HEK293 (cell line): ENCODE measurements at regions not wholly inside any gene's neighbourhood (a gene's known extent, or its start where the extent isn't known, plus 50 kb on each side); places are given as distances from the start of the nearest gene placed in this dataset.

Experiments used
- CTCF ChIA-PET: fragments of 350-600 bp; formaldehyde crosslinking; extraction: SDS; loops from one replicate; lab custom pipeline; 2021; ENCODE audit warnings: antibody characterized with exemption; lab: Yijun Ruan, JAX
- POLR2A ChIA-PET: fragments of 300-600 bp; formaldehyde crosslinking; extraction: SDS; loops from one replicate; lab custom pipeline; 2020; ENCODE audit warnings: antibody characterized with exemption, inconsistent platforms; lab: Yijun Ruan, JAX
- H3K27ac ChIP-seq: fragments of 200-500 bp; sonication (Bioruptor generic); 2 replicates; pipeline ENCODE4 v1.5.1; 2014; ENCODE audit warnings: low read depth, low read length, control low read depth, inconsistent platforms; ENCODE audit errors: extremely low read depth
- H3K36me3 ChIP-seq, 2 experiments: fragments of 200-500 bp in 1 of 2; sonication (Bioruptor generic) in 1 of 2; 1 replicate in 1 of 2; 2 replicates in 1 of 2; pipeline ENCODE4 v1.5.1; 2014 to 2017; ENCODE audit warnings: inconsistent platforms in 2 of 2, low read length in 2 of 2; ENCODE audit not compliant: control insufficient read depth in 2 of 2, insufficient read depth in 1 of 2
- H3K4me1 ChIP-seq: fragments of 200-500 bp; sonication (Bioruptor generic); 2 replicates; pipeline ENCODE4 v1.5.1; 2014; ENCODE audit warnings: mild to moderate bottlenecking, low read length, inconsistent platforms; ENCODE audit not compliant: control insufficient read depth, insufficient read depth
- H3K4me3 ChIP-seq: 2 replicates; pipeline ENCODE4 v1.5.1; 2011; ENCODE audit warnings: low read depth, mild to moderate bottlenecking, control low read depth, low read length, moderate library complexity
- H3K9me3 ChIP-seq: fragments of 200-500 bp; sonication (Bioruptor generic); 2 replicates; pipeline ENCODE4 v1.5.1; 2014; ENCODE audit warnings: low read depth, low read length, inconsistent platforms; ENCODE audit not compliant: control insufficient read depth, insufficient read depth
- GLI4 ChIP-seq: fragments of 450-650 bp; formaldehyde crosslinking; IDR thresholded peaks from 2 replicates; pipeline ENCODE4 v1.5.1; 2016; ENCODE audit warnings: missing biosample characterization, missing genetic modification characterization
- KLF17 ChIP-seq: fragments of 450-650 bp; formaldehyde crosslinking; IDR thresholded peaks from 2 replicates; pipeline ENCODE4 v1.5.1; 2016; ENCODE audit warnings: missing biosample characterization, missing genetic modification characterization
- MZF1 ChIP-seq: fragments of 450-650 bp; formaldehyde crosslinking; IDR thresholded peaks from 2 replicates; pipeline ENCODE4 v1.5.1; 2017; ENCODE audit warnings: missing biosample characterization, missing genetic modification characterization, borderline replicate concordance
- PRDM2 ChIP-seq: fragments of 450-650 bp; formaldehyde crosslinking; IDR thresholded peaks from 2 replicates; pipeline ENCODE4 v1.5.1; 2016; ENCODE audit warnings: missing biosample characterization, missing genetic modification characterization, borderline replicate concordance
- RBAK ChIP-seq: fragments of 450-650 bp; formaldehyde crosslinking; IDR thresholded peaks from 2 replicates; pipeline ENCODE4 v1.5.1; 2016; ENCODE audit warnings: missing biosample characterization, missing genetic modification characterization
- SP7 ChIP-seq: fragments of 450-650 bp; formaldehyde crosslinking; IDR thresholded peaks from 2 replicates; pipeline ENCODE4 v1.5.1; 2016; ENCODE audit warnings: missing biosample characterization, missing genetic modification characterization
- TCF7L2 ChIP-seq: IDR thresholded peaks from 2 replicates; pipeline ENCODE4 v1.6.1; 2011; ENCODE audit warnings: low read depth, mild to moderate bottlenecking, inconsistent platforms, low read length, moderate library complexity, borderline replicate concordance
- ZBTB6 ChIP-seq: fragments of 450-650 bp; formaldehyde crosslinking; IDR thresholded peaks from 2 replicates; pipeline ENCODE4 v1.5.1; 2017; ENCODE audit warnings: missing biosample characterization, missing genetic modification characterization
- ZNF121 ChIP-seq: fragments of 450-650 bp; formaldehyde crosslinking; IDR thresholded peaks from 2 replicates; pipeline ENCODE4 v1.5.1; 2016; ENCODE audit warnings: missing biosample characterization, missing genetic modification characterization
- ZNF138 ChIP-seq: fragments of 450-650 bp; formaldehyde crosslinking; IDR thresholded peaks from 2 replicates; pipeline ENCODE4 v1.5.1; 2016; ENCODE audit warnings: missing biosample characterization, missing genetic modification characterization, borderline replicate concordance
- ZNF140 ChIP-seq: fragments of 450-650 bp; formaldehyde crosslinking; IDR thresholded peaks from 2 replicates; pipeline ENCODE4 v1.5.1; 2016; ENCODE audit warnings: missing biosample characterization, missing genetic modification characterization
- ZNF184 ChIP-seq: fragments of 450-650 bp; IDR thresholded peaks from 2 replicates; pipeline ENCODE4 v1.5.1; 2018; ENCODE audit warnings: missing biosample characterization, mild to moderate bottlenecking, missing genetic modification characterization
- ZNF24 ChIP-seq: fragments of 450-650 bp; formaldehyde crosslinking; IDR thresholded peaks from 2 replicates; pipeline ENCODE4 v1.5.1; 2016; ENCODE audit warnings: missing biosample characterization, missing genetic modification characterization
- ZNF37A ChIP-seq: fragments of 450-650 bp; IDR thresholded peaks from 2 replicates; pipeline ENCODE4 v1.5.1; 2018; ENCODE audit warnings: missing biosample characterization, missing genetic modification characterization
- ZNF398 ChIP-seq: fragments of 450-650 bp; formaldehyde crosslinking; IDR thresholded peaks from 2 replicates; pipeline ENCODE4 v1.5.1; 2017; ENCODE audit warnings: missing biosample characterization, missing genetic modification characterization
- ZNF555 ChIP-seq: fragments of 450-650 bp; formaldehyde crosslinking; conservative IDR thresholded peaks from 2 replicates; pipeline ENCODE4 v1.5.1; 2017; ENCODE audit warnings: missing biosample characterization, mild to moderate bottlenecking, missing genetic modification characterization, inconsistent platforms
- ZNF626 ChIP-seq: fragments of 450-650 bp; sonication (Bioruptor Pico); formaldehyde crosslinking; IDR thresholded peaks from 2 replicates; pipeline ENCODE4 v1.5.1; 2018; ENCODE audit warnings: missing biosample characterization, missing genetic modification characterization, inconsistent platforms
- TF ChIP-seq, protein P1 (sequence below): fragments of 450-650 bp; formaldehyde crosslinking; IDR thresholded peaks from 2 replicates; pipeline ENCODE4; 2016; ENCODE audit warnings: missing biosample characterization, missing genetic modification characterization
- TF ChIP-seq, protein P2 (sequence below): IDR thresholded peaks from 2 replicates; pipeline ENCODE4 v1.6.1; 2011; ENCODE audit warnings: mild to moderate bottlenecking, low read depth, low read length, borderline replicate concordance
- TF ChIP-seq, protein P3 (sequence below): fragments of 450-650 bp; IDR thresholded peaks from 2 replicates; pipeline ENCODE4 v1.5.1; 2018; ENCODE audit warnings: missing biosample characterization, mild to moderate bottlenecking, missing genetic modification characterization

DNA sequence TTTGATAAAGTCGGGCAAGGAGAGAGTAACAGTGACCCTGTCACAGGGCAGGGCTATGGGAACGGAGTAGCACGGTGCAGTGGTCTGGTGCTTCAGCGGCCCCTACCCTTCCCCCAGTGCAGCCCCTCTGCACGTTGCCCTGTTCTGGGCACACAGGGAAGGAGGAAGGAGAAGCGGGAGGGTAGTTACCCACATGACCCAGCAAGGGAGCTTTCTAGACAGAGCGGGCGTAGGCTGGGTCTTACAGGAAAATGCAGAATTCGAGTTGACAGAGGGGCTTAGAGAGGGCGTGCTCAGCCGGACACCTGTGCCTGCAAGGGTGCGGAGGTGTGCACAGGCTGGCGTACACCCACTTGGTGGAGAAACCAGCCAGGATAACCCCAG lies 341.2 kb downstream of the NPHP4 start:
- H3K4me1 ChIP-seq: no peaks in the 10 kb centered on the region
- POLR2A ChIA-PET: no interaction called here
- TF ChIP-seq KLF17 (tag by site-specific recombination) (no peak), SP7 (tag by site-specific recombination) (no peak), GLI4 (tag by site-specific recombination) (no peak), ZNF184 (tag by site-specific recombination) (no peak), ZNF555 (tag by site-specific recombination) (no peak), ZNF626 (tag by site-specific recombination) (no peak), ZNF24 (no peak), ZBTB6 (no peak), ZNF37A (tag by site-specific recombination) (no peak), ZNF138 (tag by site-specific recombination) (no peak), ZNF121 (tag by site-specific recombination) (no peak), MZF1 (no peak), RBAK (no peak), ZNF140 (no peak), ZNF398 (no peak), TCF7L2 (no peak), PRDM2 (tag by site-specific recombination) (no peak)
- TF ChIP-seq, protein P1, sequence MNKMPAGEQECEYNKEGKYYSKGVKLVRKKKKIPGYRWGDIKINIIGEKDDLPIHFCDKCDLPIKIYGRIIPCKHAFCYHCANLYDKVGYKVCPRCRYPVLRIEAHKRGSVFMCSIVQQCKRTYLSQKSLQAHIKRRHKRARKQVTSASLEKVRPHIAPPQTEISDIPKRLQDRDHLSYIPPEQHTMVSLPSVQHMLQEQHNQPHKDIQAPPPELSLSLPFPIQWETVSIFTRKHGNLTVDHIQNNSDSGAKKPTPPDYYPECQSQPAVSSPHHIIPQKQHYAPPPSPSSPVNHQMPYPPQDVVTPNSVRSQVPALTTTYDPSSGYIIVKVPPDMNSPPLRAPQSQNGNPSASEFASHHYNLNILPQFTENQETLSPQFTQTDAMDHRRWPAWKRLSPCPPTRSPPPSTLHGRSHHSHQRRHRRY (tag by site-specific recombination): no peak
- TF ChIP-seq, protein P2, sequence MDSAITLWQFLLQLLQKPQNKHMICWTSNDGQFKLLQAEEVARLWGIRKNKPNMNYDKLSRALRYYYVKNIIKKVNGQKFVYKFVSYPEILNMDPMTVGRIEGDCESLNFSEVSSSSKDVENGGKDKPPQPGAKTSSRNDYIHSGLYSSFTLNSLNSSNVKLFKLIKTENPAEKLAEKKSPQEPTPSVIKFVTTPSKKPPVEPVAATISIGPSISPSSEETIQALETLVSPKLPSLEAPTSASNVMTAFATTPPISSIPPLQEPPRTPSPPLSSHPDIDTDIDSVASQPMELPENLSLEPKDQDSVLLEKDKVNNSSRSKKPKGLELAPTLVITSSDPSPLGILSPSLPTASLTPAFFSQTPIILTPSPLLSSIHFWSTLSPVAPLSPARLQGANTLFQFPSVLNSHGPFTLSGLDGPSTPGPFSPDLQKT: no peak
- TF ChIP-seq, protein P3, sequence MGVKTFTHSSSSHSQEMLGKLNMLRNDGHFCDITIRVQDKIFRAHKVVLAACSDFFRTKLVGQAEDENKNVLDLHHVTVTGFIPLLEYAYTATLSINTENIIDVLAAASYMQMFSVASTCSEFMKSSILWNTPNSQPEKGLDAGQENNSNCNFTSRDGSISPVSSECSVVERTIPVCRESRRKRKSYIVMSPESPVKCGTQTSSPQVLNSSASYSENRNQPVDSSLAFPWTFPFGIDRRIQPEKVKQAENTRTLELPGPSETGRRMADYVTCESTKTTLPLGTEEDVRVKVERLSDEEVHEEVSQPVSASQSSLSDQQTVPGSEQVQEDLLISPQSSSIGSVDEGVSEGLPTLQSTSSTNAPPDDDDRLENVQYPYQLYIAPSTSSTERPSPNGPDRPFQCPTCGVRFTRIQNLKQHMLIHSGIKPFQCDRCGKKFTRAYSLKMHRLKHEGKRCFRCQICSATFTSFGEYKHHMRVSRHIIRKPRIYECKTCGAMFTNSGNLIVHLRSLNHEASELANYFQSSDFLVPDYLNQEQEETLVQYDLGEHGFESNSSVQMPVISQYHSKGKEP (tag by site-specific recombination): no peak
- no peaks in the 10 kb centered on the region for H3K9me3 ChIP-seq
- CTCF ChIA-PET: no interaction called here
- H3K4me3 ChIP-seq: no peak overlapping the region
- no peaks in the 10 kb centered on the region for H3K36me3 ChIP-seq
- H3K27ac ChIP-seq: no peak overlapping the region
